ENCODE measurements at regions not wholly inside any gene's neighbourhood (a gene's known extent, or its start where the extent isn't known, plus 50 kb on each side); places are given as distances from the start of the nearest gene placed in this dataset.

GRCh38 chr3:176687754-176688153 lies 509.5 kb downstream of the TBL1XR1 start:
- Mint-ChIP-seq H3K27ac (no peak overlapping the region), H3K4me1 (ENCODE audit: low read depth) (no peaks in the 10 kb centered on the region), H3K9me3 (peaks cover 22% of the 10 kb centered on the region; the same call in 1 of the 2 replicates), H3K4me3 (no peak overlapping the region), H3K36me3 (ENCODE audit: low read depth) (no peaks in the 10 kb centered on the region), H3K27me3 (ENCODE audit: insufficient read depth) (no peaks in the 10 kb centered on the region; the same call in 1 of the 2 replicates)
- no peak for DNase-seq
- TF ChIP-seq CTCF (IDR thresholded peaks at IDR 0.05): no peak

DNA sequence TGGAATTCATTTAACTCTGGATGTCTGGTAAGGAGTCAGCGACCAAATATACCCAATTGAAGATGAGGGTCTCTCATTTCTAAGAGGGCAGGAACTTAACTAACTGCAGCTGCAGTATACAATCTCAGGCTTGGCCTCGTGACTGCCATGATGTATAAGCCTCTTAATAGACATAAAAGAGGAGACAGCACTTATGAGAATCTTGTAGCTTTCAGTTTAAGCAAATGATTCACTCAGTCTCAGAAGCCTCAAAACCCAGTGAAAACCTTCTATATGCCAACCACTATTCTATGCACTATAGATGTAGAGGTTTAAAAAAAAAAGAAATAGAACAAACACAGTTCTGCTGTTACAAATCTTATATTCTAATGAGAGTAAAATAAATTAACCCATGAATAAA lies 513.9 kb downstream of the TBL1XR1 start:
- H3K36me3 Mint-ChIP-seq (ENCODE audit: low read depth): no peaks in the 10 kb centered on the region
- no peak for TF ChIP-seq CTCF (IDR thresholded peaks at IDR 0.05)
- H3K27me3 Mint-ChIP-seq (ENCODE audit: insufficient read depth): no peaks in the 10 kb centered on the region; the same call in 1 of the 2 replicates
- H3K4me3 Mint-ChIP-seq: no peak overlapping the region
- no peak for DNase-seq
- no peak overlapping the region for H3K27ac Mint-ChIP-seq
- H3K9me3 Mint-ChIP-seq: peaks cover 17% of the 10 kb centered on the region; the same call in 1 of the 2 replicates
- no peaks in the 10 kb centered on the region for H3K4me1 Mint-ChIP-seq (ENCODE audit: low read depth)

DNA sequence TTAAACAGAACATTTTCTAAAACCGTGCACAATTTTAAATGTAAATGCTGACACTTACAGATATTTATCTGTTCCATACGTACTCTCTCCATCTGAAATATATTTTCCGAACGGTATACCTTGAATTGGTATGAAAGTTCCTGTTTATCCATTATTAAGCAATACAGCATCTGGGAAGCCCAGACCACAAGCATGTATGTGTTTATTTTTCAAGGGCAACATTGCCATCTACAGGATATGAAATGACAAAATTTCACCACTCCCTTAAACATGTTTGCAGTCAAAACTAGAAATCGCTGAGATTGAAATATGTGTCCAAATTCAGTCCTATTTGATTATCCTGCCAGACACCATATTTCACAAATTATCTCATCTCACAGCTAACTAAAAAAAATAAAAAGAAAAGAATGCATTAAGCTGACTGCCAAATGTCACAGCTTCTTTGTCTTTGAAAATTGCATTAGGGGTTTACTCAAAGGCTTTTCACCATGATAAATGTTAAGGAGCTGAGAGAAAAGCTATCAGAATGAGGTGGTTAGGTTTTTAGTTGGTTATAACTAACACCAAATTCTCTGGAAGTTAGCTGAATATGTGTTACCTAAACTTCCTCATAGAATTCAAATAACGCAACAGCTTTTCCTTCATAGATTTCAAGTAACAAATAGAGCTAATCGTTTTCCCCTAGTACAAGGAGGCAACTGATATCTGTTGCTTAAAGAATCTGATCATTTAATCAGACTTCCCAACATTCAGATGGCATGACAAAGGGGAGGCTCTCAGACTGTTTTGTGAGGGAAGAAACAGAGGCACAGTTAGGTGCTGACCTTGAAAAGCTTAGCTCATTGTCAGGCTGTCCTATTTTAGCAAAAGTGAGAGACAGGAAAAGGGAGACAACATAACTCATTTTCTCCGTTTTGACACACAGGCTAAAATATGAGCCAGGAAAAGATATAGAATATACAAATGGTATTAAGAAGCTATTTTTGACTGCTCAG lies 533.1 kb downstream of the TBL1XR1 start:
- Mint-ChIP-seq H3K4me3 (no peak overlapping the region; the same call in 1 of the 2 replicates), H3K4me1 (ENCODE audit: low read depth) (peaks cover 16% of the 10 kb centered on the region), H3K27ac (no peak overlapping the region), H3K9me3 (no peaks in the 10 kb centered on the region), H3K36me3 (ENCODE audit: low read depth) (no peaks in the 10 kb centered on the region), H3K27me3 (ENCODE audit: insufficient read depth) (no peaks in the 10 kb centered on the region)
- peak; percentile 67 for TF ChIP-seq CTCF (IDR thresholded peaks at IDR 0.05)
- DNase-seq: peak; percentile 48

DNA sequence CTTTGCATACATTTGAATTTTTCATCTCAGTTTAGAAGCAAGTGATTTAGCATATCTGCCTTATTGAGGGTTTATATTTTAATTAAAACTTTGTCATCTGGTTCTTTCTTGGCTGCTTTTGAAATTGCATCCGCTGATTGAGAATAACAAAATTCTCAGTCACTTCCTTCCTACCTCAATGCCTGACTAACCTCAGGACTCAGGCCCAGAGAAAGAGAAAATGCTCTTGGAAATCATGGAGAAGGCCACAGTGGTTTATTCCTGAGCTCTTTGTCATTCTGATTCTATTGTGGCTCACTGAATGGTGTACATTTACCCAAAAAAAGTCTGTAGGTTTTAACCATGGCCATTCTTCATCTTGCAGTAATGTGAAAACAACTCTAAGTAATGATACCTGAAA lies 533.9 kb downstream of the TBL1XR1 start:
- Mint-ChIP-seq H3K4me3 (no peak overlapping the region; the same call in 1 of the 2 replicates), H3K27ac (no peak overlapping the region), H3K36me3 (ENCODE audit: low read depth) (no peaks in the 10 kb centered on the region), H3K27me3 (ENCODE audit: insufficient read depth) (no peaks in the 10 kb centered on the region), H3K4me1 (ENCODE audit: low read depth) (peaks cover 16% of the 10 kb centered on the region), H3K9me3 (no peaks in the 10 kb centered on the region)
- DNase-seq: no peak
- no peak for TF ChIP-seq CTCF (IDR thresholded peaks at IDR 0.05)

- DNase-seq: no peak
- Mint-ChIP-seq H3K4me3 (no peak overlapping the region), H3K4me1 (ENCODE audit: low read depth) (peaks cover 16% of the 10 kb centered on the region), H3K27ac (no peak overlapping the region), H3K36me3 (ENCODE audit: low read depth) (no peaks in the 10 kb centered on the region), H3K9me3 (no peaks in the 10 kb centered on the region), H3K27me3 (ENCODE audit: insufficient read depth) (no peaks in the 10 kb centered on the region)
- TF ChIP-seq CTCF (IDR thresholded peaks at IDR 0.05): no peak
These were observed 535.8 kb downstream of the TBL1XR1 start for GRCh38 chr3:176661432-176661964.
